ENCODE measurements at regions not wholly inside any gene's neighbourhood (a gene's known extent, or its start where the extent isn't known, plus 50 kb on each side); places are given as distances from the start of the nearest gene placed in this dataset.

- TF ChIP-seq REST (IDR thresholded peaks at IDR 0.05) (no peak), SP1 (IDR thresholded peaks at IDR 0.05) (no peak), JUND (IDR thresholded peaks at IDR 0.05) (no peak), RAD21 (IDR thresholded peaks at IDR 0.05) (no peak), GABPA (IDR thresholded peaks at IDR 0.05 in 1 of 2, conservative IDR thresholded peaks at IDR 0.05 in 1 of 2) (no peak), FOXA1 (IDR thresholded peaks at IDR 0.05) (no peak), HNF4G (IDR thresholded peaks at IDR 0.05) (no peak), EGR1 (IDR thresholded peaks at IDR 0.05; ENCODE audit: low read depth in 2 of 2) (no peak)
Observed at GRCh38 chr7:118346748-118347147, 122.2 kb downstream of the ANKRD7 start (continued).

GRCh38 chr7:118349604-118350003 lies 125.1 kb downstream of the ANKRD7 start:
- Histone ChIP-seq H3K4me3 (ENCODE audit: low read depth in 1 of 3, low read length in 3 of 3) (no peak overlapping the region), H3K36me3 (ENCODE audit: control insufficient read depth in 4 of 4, insufficient read depth in 3 of 4, low read depth in 1 of 4, low read length in 3 of 4) (no peaks in the 10 kb centered on the region), H3K27me3 (ENCODE audit: control insufficient read depth in 4 of 4, insufficient read depth in 4 of 4, low read length in 3 of 4) (no peaks in the 10 kb centered on the region), H3K9ac (ENCODE audit: low read depth in 1 of 2, low read length in 2 of 2) (no peak overlapping the region), H3K4me1 (ENCODE audit: control insufficient read depth in 4 of 4, insufficient read depth in 4 of 4, low read length in 3 of 4) (no peaks in the 10 kb centered on the region), H3K27ac (ENCODE audit: low read depth in 1 of 2, low read length in 2 of 2) (no peak overlapping the region), H3K9me3 (ENCODE audit: control insufficient read depth in 4 of 4, low read length in 3 of 4) (no peaks in the 10 kb centered on the region)
- WGBS, result 68% methylated on average over 1 of the region's 1 CpG
- TF ChIP-seq RAD21 (IDR thresholded peaks at IDR 0.05), result no peak
- TF ChIP-seq, protein P1, sequence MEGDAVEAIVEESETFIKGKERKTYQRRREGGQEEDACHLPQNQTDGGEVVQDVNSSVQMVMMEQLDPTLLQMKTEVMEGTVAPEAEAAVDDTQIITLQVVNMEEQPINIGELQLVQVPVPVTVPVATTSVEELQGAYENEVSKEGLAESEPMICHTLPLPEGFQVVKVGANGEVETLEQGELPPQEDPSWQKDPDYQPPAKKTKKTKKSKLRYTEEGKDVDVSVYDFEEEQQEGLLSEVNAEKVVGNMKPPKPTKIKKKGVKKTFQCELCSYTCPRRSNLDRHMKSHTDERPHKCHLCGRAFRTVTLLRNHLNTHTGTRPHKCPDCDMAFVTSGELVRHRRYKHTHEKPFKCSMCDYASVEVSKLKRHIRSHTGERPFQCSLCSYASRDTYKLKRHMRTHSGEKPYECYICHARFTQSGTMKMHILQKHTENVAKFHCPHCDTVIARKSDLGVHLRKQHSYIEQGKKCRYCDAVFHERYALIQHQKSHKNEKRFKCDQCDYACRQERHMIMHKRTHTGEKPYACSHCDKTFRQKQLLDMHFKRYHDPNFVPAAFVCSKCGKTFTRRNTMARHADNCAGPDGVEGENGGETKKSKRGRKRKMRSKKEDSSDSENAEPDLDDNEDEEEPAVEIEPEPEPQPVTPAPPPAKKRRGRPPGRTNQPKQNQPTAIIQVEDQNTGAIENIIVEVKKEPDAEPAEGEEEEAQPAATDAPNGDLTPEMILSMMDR (IDR thresholded peaks at IDR 0.05; ENCODE audit: low read depth, low read length, missing input control), result no peak
- no peak for TF ChIP-seq RXRA (IDR thresholded peaks at IDR 0.05)
- TF ChIP-seq, protein P2, sequence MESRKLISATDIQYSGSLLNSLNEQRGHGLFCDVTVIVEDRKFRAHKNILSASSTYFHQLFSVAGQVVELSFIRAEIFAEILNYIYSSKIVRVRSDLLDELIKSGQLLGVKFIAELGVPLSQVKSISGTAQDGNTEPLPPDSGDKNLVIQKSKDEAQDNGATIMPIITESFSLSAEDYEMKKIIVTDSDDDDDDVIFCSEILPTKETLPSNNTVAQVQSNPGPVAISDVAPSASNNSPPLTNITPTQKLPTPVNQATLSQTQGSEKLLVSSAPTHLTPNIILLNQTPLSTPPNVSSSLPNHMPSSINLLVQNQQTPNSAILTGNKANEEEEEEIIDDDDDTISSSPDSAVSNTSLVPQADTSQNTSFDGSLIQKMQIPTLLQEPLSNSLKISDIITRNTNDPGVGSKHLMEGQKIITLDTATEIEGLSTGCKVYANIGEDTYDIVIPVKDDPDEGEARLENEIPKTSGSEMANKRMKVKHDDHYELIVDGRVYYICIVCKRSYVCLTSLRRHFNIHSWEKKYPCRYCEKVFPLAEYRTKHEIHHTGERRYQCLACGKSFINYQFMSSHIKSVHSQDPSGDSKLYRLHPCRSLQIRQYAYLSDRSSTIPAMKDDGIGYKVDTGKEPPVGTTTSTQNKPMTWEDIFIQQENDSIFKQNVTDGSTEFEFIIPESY (IDR thresholded peaks at IDR 0.05), result no peak
- no peak for TF ChIP-seq NR2F2 (IDR thresholded peaks at IDR 0.05)
- TF ChIP-seq SP1 (IDR thresholded peaks at IDR 0.05), result no peak
- no peak for TF ChIP-seq HNF4G (IDR thresholded peaks at IDR 0.05)
- TF ChIP-seq YY1 (IDR thresholded peaks at IDR 0.05), result no peak
- TF ChIP-seq, protein P3, sequence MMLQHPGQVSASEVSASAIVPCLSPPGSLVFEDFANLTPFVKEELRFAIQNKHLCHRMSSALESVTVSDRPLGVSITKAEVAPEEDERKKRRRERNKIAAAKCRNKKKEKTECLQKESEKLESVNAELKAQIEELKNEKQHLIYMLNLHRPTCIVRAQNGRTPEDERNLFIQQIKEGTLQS (IDR thresholded peaks at IDR 0.05), result no peak
- no peak for TF ChIP-seq EGR1 (IDR thresholded peaks at IDR 0.05; ENCODE audit: low read depth in 2 of 2)
- TF ChIP-seq FOXA2 (IDR thresholded peaks at IDR 0.05), result no peak
- no peak for TF ChIP-seq GABPA (IDR thresholded peaks at IDR 0.05 in 1 of 2, conservative IDR thresholded peaks at IDR 0.05 in 1 of 2)
- no peak for TF ChIP-seq FOXA1 (IDR thresholded peaks at IDR 0.05)
- no peak for TF ChIP-seq HNF4A (conservative IDR thresholded peaks at IDR 0.05)
- TF ChIP-seq TAF1 (conservative IDR thresholded peaks at IDR 0.05), result no peak
- TF ChIP-seq REST (IDR thresholded peaks at IDR 0.05), result no peak
- no peak for TF ChIP-seq JUND (IDR thresholded peaks at IDR 0.05)
- no peak for TF ChIP-seq MAX (IDR thresholded peaks at IDR 0.05)
- DNase-seq (ENCODE audit: low spot score), result no peak

Data from liver (tissue), 8 donors.